HepG2 (cell line): ENCODE measurements at regions not wholly inside any gene's neighbourhood (a gene's known extent, or its start where the extent isn't known, plus 50 kb on each side); places are given as distances from the start of the nearest gene placed in this dataset.
A peak's percentile ranks its signal among the peaks of the same experiment; 100 is the strongest.

Source experiments
- ATAC-seq: fragments of 200-7000 bp; cut with Tn5 transposase; 3 replicates; pipeline ENCODE4 v1.9.1; 2020; ENCODE audit warnings: mild to moderate bottlenecking, moderate library complexity
- BruUV-seq: library from RNA; stranded (reverse); fragments of 400-500 nt; replicated peaks from 2 replicates; lab custom pipeline; 2021; lab: Mats Ljungman, UMichigan
- CTCF ChIA-PET: fragments of 300-600 bp; formaldehyde crosslinking; extraction: SDS; loops from one replicate; lab custom pipeline; 2021; ENCODE audit warnings: low total read pairs, inconsistent platforms, low intra/inter-chr PET ratio; lab: Yijun Ruan, JAX
- POLR2A ChIA-PET: fragments of 350-600 bp; sonication (Branson Sonifier 250); formaldehyde crosslinking; loops from one replicate; lab custom pipeline; 2020; ENCODE audit warnings: antibody characterized with exemption, inconsistent platforms; lab: Yijun Ruan, JAX
- DNase-seq: peaks from one replicate; pipeline ENCODE4 v3.0.0-alpha.2; 2015; ENCODE audit warnings: low spot score
- FAIRE-seq: peaks from 3 replicates; lab custom pipeline; 2011; peaks lifted over from hg19 to GRCh38; lab: Jason Lieb, UNC
- H2AFZ ChIP-seq: one replicate; pipeline ENCODE4 v1.6.1; 2011; ENCODE audit warnings: low read length, inconsistent platforms
- H3K27ac ChIP-seq: fragments of 300-600 bp; 3 replicates; pipeline ENCODE4 v1.8.0; 2011; ENCODE audit warnings: mixed run types, mild to moderate bottlenecking, mixed read lengths, low read length, inconsistent platforms; ENCODE audit not compliant: insufficient read depth; ENCODE audit errors: extremely low read length
- H3K27me3 ChIP-seq, 2 experiments: fragments of 200-600 bp in 1 of 2; 2 replicates in 1 of 2; 3 replicates in 1 of 2; pipeline versions ENCODE4 v1.6.0 to v1.8.0; 2011; ENCODE audit warnings: low read length in 2 of 2, mild to moderate bottlenecking in 2 of 2, moderate library complexity in 2 of 2, inconsistent platforms in 1 of 2; ENCODE audit not compliant: insufficient read depth in 2 of 2, control insufficient read depth in 1 of 2
- H3K36me3 ChIP-seq, 2 experiments: fragments of 200-600 bp in 1 of 2; replicated peaks in 1 of 2; 2 replicates in 1 of 2; 3 replicates in 1 of 2; pipeline versions ENCODE4 v1.5.1 to v1.8.0; 2011; ENCODE audit warnings: low read length in 2 of 2, inconsistent platforms in 1 of 2; ENCODE audit not compliant: insufficient read depth in 2 of 2, control insufficient read depth in 1 of 2
- H3K4me1 ChIP-seq: 2 replicates; pipeline ENCODE4 v1.5.1; 2012; ENCODE audit warnings: low read length, inconsistent platforms; ENCODE audit not compliant: insufficient read depth
- H3K4me2 ChIP-seq: 2 replicates; pipeline ENCODE4 v1.6.0; 2011; ENCODE audit warnings: low read depth, low read length, inconsistent platforms
- H3K4me3 ChIP-seq, 3 experiments: fragments of 200-600 bp in 1 of 3; sonication (generic), shearing (Covaris generic) in 1 of 3; replicated peaks in 1 of 3; 2 replicates each; pipeline ENCODE4 v1.5.1; 2011 to 2016; ENCODE audit warnings: low read length in 3 of 3, inconsistent platforms in 2 of 3, low read depth in 2 of 3, mild to moderate bottlenecking in 2 of 3, control low read depth in 1 of 3, mixed read lengths in 1 of 3; ENCODE audit not compliant: insufficient read depth in 1 of 3
- H3K79me2 ChIP-seq: one replicate; pipeline ENCODE4 v1.6.1; 2011; ENCODE audit warnings: low read length, inconsistent platforms; ENCODE audit not compliant: insufficient read depth
- H3K9ac ChIP-seq: 2 replicates; pipeline ENCODE4 v1.6.0; 2011; ENCODE audit warnings: mild to moderate bottlenecking, low read depth, low read length, inconsistent platforms; ENCODE audit not compliant: insufficient read depth
- H3K9me3 ChIP-seq: 2 replicates; pipeline ENCODE4 v1.5.1; 2012; ENCODE audit warnings: mild to moderate bottlenecking, low read length
- H4K20me1 ChIP-seq: 2 replicates; pipeline ENCODE4 v1.6.0; 2011; ENCODE audit warnings: inconsistent platforms, mild to moderate bottlenecking, low read length, moderate library complexity; ENCODE audit not compliant: insufficient read depth
- CEBPB ChIP-seq: IDR thresholded peaks from 2 replicates; pipeline ENCODE4 v1.6.1; 2011; ENCODE audit warnings: low read depth, low read length, improper control_type of control experiment, borderline replicate concordance
- NR2C2 ChIP-seq: sonication (generic); formaldehyde crosslinking; IDR thresholded peaks from 2 replicates; pipeline ENCODE4 v1.4.0; 2020; ENCODE audit warnings: missing genetic modification reagents, mild to moderate bottlenecking, moderate library complexity, borderline replicate concordance
- THAP11 ChIP-seq: IDR thresholded peaks from 2 replicates; pipeline ENCODE4 v1.6.1; 2016; ENCODE audit warnings: missing biosample characterization, missing genetic modification reagents
- ZNF569 ChIP-seq: sonication (generic); formaldehyde crosslinking; IDR thresholded peaks from 2 replicates; pipeline ENCODE4 v1.5.0; 2020; ENCODE audit warnings: mild to moderate bottlenecking, missing genetic modification reagents, moderate library complexity, borderline replicate concordance
- ZNF792 ChIP-seq: IDR thresholded peaks from 2 replicates; pipeline ENCODE4 v1.6.1; 2016
- WGBS: methylation state at CpG from one replicate; pipeline ENCODE4 v1.1.6; 2017; ENCODE audit warnings: low lambda C conversion rate; 5-methylcytosine and 5-hydroxymethylcytosine counted together
- in situ Hi-C: cut with HindIII; loops from 2 replicates; pipeline ENCODE4 v1.10.0; 2017; ENCODE audit warnings: low pct_unique_long_range_greater_than_20kb; ENCODE audit not compliant: extremely low pct_ligation_motif_present
- intact Hi-C: fragments of 100-400 bp; cut with micrococcal nuclease; formaldehyde crosslinking; loops from one replicate; pipeline ENCODE4 v1.10.0; 2022; ENCODE audit not compliant: unreplicated experiment
- TF ChIP-seq, protein P1 (sequence below): IDR thresholded peaks from 2 replicates; pipeline ENCODE4 v1.6.1; 2016; ENCODE audit warnings: low read depth, missing genetic modification reagents, missing compliant biosample characterization
- TF ChIP-seq, protein P2 (sequence below): sonication (generic); formaldehyde crosslinking; IDR thresholded peaks from 2 replicates; pipeline ENCODE4 v1.4.0; 2020; ENCODE audit warnings: mild to moderate bottlenecking, low read depth, missing genetic modification reagents

DNA sequence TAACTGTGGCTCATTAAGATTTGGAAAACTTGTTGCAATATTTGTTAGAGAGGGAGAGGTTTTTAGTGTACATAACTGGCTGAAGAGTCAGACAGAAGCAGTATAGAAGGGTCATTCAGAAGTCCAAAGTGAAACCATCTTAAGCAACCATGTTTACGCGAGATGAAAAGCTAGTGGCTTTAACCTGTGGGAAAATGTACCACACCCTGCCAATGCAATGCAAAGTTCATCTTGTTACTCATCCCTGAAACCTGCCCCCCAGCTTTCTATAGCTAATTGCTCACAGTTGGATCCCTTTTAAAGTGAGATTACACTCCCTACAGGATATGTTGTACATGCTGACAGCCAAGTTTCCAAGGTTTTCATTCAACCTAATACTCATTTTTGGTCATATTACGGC lies 96.7 kb upstream of the RAPGEF2 start (continued):
- TF ChIP-seq, protein P1, sequence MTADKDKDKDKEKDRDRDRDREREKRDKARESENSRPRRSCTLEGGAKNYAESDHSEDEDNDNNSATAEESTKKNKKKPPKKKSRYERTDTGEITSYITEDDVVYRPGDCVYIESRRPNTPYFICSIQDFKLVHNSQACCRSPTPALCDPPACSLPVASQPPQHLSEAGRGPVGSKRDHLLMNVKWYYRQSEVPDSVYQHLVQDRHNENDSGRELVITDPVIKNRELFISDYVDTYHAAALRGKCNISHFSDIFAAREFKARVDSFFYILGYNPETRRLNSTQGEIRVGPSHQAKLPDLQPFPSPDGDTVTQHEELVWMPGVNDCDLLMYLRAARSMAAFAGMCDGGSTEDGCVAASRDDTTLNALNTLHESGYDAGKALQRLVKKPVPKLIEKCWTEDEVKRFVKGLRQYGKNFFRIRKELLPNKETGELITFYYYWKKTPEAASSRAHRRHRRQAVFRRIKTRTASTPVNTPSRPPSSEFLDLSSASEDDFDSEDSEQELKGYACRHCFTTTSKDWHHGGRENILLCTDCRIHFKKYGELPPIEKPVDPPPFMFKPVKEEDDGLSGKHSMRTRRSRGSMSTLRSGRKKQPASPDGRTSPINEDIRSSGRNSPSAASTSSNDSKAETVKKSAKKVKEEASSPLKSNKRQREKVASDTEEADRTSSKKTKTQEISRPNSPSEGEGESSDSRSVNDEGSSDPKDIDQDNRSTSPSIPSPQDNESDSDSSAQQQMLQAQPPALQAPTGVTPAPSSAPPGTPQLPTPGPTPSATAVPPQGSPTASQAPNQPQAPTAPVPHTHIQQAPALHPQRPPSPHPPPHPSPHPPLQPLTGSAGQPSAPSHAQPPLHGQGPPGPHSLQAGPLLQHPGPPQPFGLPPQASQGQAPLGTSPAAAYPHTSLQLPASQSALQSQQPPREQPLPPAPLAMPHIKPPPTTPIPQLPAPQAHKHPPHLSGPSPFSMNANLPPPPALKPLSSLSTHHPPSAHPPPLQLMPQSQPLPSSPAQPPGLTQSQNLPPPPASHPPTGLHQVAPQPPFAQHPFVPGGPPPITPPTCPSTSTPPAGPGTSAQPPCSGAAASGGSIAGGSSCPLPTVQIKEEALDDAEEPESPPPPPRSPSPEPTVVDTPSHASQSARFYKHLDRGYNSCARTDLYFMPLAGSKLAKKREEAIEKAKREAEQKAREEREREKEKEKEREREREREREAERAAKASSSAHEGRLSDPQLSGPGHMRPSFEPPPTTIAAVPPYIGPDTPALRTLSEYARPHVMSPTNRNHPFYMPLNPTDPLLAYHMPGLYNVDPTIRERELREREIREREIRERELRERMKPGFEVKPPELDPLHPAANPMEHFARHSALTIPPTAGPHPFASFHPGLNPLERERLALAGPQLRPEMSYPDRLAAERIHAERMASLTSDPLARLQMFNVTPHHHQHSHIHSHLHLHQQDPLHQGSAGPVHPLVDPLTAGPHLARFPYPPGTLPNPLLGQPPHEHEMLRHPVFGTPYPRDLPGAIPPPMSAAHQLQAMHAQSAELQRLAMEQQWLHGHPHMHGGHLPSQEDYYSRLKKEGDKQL: no peak
- peak; percentile 48; the same call in 1 of the 2 replicates for TF ChIP-seq THAP11 (CRISPR knock-in tag)
- TF ChIP-seq CEBPB: peak; percentile 79; the same call in 1 of the 2 replicates
- TF ChIP-seq NR2C2 (CRISPR knock-in tag): peak; percentile 37; the same call in 1 of the 2 replicates
- no peak for TF ChIP-seq ZNF569
- TF ChIP-seq ZNF792 (CRISPR knock-in tag): 0 out of 2 replicates have a peak, but pooled peaks have one; percentile 41
- TF ChIP-seq, all 625 proteins: peak for 57

DNA sequence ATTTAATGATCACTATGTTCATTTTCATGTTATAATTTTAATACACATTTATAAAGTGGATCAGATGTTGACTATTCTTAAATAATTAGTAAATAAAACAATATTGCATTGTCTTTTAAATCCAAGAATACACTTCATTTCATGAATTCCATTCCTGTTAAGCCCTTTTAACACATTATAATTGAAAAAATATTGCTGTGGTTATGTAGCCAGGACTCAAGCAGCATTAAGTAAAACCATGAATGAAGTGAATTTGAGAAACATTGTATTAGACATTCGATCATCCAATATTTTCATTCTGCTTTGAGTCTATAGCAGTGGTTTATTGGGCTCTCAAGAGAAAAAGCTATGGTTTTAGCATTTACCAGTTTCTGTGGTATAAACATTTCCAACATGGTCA lies 94.2 kb upstream of the RAPGEF2 start:
- H3K4me2 ChIP-seq: no peak overlapping the region
- in situ Hi-C loops: loop anchor here (25.0 kb wide), 1 partner anchor 271 kb away; no protein-coding TSS in a partner anchor
- CTCF ChIA-PET: no interaction called here

More for the DNA sequence above, 94.2 kb upstream of the RAPGEF2 start:
- H4K20me1 ChIP-seq: no peaks in the 10 kb centered on the region
- WGBS: 81% methylated on average over 1 of the region's 1 CpG
- FAIRE-seq (no peak), ATAC-seq (no peak), DNase-seq (no peak)
- intact Hi-C loops: loop anchor here (10.0 kb wide), 1 partner anchor 166 kb away; no protein-coding TSS in a partner anchor
- H3K4me3 ChIP-seq: no peak overlapping the region
- no peaks in the 10 kb centered on the region for H3K27me3 ChIP-seq
- peaks cover 37% of the 10 kb centered on the region for H3K4me1 ChIP-seq
- POLR2A ChIA-PET: no interaction called here
- no peaks in the 10 kb centered on the region for H3K9me3 ChIP-seq
- no TSS peak for BruUV-seq
- H3K27ac ChIP-seq: no peak overlapping the region
- no peak overlapping the region for H2AFZ ChIP-seq
- H3K36me3 ChIP-seq: no peaks in the 10 kb centered on the region
- TF ChIP-seq, protein P2, sequence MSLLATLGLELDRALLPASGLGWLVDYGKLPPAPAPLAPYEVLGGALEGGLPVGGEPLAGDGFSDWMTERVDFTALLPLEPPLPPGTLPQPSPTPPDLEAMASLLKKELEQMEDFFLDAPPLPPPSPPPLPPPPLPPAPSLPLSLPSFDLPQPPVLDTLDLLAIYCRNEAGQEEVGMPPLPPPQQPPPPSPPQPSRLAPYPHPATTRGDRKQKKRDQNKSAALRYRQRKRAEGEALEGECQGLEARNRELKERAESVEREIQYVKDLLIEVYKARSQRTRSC (CRISPR knock-in tag): no peak
- H3K9ac ChIP-seq: no peak overlapping the region
- H3K79me2 ChIP-seq: no peaks in the 10 kb centered on the region
